HG03066 (cell line): ENCODE measurements at regions not wholly inside any gene's neighbourhood (a gene's known extent, or its start where the extent isn't known, plus 50 kb on each side); places are given as distances from the start of the nearest gene placed in this dataset.

ENCODE experiments used
- ATAC-seq: cut with Tn5 transposase; IDR thresholded peaks from one replicate; pipeline ENCODE4 v1.9.1; 2021; ENCODE audit warnings: low read depth; ENCODE audit not compliant: unreplicated experiment

- no peak for ATAC-seq
Observed at GRCh38 chr2:221308507-221309066, 263.5 kb downstream of the EPHA4 start.

GRCh38 chr2:221309892-221310583 is 262.1 kb downstream of the EPHA4 start:
- ATAC-seq, result no peak

- no peak for ATAC-seq
Observed at GRCh38 chr2:221310730-221311129, 261.4 kb downstream of the EPHA4 start.

DNA sequence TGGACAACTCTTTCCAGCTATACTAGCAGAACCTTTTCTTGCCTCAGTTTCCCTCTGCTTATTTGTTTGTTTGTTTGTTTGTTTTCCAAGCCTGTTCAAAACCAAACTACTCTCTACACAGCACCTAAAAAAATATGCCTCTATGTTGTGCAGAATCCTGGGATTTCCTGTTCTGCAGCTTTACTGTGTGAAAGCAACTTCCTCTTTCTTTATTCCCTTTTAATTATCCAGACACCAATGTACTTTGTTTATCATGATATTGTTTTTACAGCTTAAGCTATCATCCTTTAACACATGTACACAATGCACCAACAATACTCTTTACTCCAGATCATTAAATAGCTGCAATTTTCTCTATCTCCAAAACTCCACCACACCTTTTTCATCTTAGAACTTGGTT is 259.5 kb downstream of the EPHA4 start:
- ATAC-seq, result no peak

DNA sequence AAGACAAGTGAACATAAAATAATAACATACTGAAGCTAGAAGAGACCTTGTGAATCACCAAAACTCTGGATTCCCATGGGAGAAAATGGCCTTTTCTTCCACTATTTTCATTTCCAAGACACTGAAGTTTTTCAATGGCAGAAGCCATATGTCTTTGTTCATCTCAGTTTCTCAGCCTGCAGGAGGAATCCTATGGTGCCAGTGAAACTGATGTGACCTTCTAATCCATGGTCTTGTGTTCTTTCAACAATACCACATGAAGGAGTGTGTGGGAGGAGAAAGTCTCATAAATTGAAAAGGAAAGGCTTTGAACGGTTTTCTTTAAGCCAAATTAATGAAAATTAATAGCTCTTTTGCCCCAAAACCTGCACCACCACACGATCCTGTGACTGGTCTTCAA is 257.3 kb downstream of the EPHA4 start:
- no peak for ATAC-seq

GRCh38 chr2:221318376-221319130 is 253.6 kb downstream of the EPHA4 start:
- no peak for ATAC-seq

DNA sequence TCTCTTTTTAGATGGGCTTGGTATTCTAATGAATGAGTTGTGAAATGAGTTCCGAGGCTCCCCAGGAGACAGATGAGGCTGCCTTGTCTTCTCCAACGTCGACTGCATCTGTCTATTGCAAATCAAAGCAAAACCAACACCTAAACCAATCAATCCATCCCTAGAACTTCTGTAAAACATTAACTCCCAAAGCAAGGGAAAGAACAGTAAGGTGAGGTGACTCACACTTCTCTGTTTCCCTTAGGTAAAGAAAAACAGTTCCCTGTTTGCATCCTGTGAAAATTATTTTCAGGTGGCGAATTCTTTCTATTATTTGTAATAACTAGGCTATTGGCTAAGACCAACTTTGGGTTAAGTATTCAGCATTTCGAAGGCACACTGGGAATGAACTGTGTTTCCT is 249.4 kb downstream of the EPHA4 start:
- no peak for ATAC-seq

GRCh38 chr2:221323513-221323912 is 248.6 kb downstream of the EPHA4 start:
- no peak for ATAC-seq

DNA sequence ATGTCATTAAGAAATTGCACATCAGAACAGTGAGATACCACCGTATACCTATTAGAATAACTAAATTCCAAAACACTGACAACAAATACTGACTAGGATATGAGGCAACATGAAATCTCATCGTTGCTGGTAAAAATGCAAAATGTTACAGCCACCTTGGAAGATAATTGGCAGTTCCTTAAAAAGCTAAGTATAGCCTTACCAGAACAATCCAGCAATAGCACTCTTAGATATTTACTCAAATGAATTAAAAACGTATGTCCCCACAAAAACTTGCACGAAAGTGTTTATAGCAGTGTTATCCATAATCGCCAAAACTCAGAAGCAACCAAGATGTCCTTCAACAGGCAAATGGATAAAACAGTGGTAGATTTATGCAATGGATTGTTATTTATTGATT is 241.7 kb downstream of the EPHA4 start:
- ATAC-seq, result no peak

GRCh38 chr2:221334481-221335218 is 237.5 kb downstream of the EPHA4 start:
- no peak for ATAC-seq

GRCh38 chr2:221335219-221335752 is 236.8 kb downstream of the EPHA4 start:
- ATAC-seq, result no peak

DNA sequence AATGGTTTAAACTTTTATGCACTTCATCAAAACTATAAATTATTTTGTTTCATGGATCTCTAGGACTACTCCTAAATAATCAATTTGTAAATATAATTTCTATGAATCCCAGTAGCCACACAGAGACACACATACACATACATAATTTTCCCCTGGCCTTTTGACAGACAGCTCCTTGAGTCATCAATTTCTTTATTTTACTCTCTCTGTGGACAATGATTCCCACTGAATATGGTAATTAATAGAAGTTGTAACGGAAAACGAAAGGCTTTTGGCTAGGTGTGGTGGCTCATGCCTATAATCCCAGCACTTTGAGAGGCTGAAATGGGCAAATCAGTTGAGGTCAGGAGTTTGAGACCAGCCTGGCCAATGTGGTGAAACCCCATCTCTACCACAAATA is 235.1 kb downstream of the EPHA4 start:
- no peak for ATAC-seq

GRCh38 chr2:221337957-221338685 is 234.0 kb downstream of the EPHA4 start:
- no peak for ATAC-seq

DNA sequence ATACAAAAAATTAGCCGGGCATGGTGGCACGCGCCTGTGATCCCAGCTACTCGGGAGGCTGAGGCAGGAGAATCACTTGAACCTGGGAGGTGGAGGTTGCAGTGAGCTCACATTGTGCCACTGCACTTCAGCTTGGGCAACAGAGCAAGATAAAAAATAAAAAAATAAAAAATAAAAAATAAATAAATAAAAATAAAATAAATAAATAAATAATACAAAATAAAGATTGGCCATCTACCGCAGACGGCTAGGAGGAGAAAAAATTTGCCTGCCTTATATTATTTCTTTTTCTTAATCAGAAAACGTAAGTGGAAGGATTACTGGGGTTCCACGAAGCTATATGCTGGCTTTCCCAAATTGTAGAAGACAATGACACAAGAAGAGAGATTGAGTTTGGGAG is 229.7 kb downstream of the EPHA4 start:
- ATAC-seq, result no peak

DNA sequence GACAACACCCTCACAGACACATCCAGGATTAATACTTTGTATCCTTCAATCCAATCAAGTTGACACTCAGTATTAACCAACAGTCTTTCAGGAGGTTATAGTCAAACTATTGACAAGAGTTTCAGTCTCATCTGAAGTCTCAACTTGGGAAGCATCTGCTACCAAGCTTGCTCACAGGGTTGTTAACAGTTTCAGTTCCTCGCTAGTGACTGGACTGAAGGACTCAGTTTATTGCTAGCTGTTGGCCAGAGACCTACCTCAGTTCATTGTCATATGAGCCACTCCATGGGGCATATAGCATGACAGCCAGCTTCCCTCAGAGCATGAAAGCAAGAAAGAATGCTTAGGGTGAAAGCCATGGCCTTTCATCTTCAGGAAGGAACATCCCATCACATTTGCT is 228.6 kb downstream of the EPHA4 start:
- no peak for ATAC-seq

DNA sequence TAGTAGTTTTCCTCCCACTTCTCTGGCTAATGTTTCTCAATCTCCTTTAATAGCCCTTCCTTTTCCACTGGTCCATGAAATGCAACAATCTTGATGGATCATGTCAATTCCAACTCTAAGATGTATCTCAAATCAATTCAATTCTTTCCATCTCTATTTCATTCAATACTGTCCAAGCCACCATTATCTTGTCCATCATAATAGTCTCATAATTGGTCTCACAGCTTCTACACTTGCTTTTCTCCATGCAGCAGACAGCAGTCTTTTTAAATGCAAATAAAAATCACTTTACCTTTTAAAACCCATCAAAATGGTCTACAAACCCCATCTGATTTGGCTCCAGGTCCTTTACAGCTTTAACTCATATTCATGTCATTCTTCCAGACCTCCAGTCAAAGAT is 226.6 kb downstream of the EPHA4 start:
- no peak for ATAC-seq

DNA sequence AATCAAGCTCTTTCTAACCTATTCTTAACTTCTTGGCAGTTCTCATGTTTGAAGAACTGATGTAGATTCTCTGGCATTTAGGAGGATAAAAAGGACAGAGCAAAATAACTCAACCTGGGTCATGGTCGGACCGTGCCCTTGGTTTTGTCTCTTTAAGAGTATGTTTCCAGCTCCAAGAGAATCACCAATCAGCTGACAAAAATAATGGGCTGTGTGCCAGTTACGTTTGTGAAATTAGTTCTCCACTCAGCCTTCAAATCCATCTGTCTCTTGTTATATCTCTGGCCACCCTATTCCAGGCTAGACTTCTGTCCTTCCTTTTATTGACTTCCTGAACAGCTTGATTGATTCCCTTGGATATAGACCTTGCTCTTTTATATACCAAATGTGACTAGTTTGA is 225.7 kb downstream of the EPHA4 start:
- no peak for ATAC-seq

DNA sequence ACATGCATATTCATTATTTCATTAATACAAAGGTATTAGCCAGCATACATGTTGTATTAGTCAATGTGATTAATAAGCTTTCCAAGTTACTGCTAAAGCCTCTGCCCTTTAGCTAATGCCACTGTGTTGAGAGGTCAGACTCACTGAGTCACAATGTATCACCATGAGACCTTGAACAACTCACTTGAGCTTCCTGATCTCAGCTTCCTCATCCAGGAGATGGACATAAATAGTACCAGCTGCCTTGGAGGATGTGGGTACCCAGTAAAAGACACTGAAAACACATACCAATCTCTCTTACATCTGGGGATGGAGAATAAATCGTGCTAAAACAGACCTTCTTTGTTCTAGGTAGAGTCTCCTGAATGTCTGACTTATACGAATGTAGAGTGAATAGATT is 224.6 kb downstream of the EPHA4 start:
- ATAC-seq, result no peak

DNA sequence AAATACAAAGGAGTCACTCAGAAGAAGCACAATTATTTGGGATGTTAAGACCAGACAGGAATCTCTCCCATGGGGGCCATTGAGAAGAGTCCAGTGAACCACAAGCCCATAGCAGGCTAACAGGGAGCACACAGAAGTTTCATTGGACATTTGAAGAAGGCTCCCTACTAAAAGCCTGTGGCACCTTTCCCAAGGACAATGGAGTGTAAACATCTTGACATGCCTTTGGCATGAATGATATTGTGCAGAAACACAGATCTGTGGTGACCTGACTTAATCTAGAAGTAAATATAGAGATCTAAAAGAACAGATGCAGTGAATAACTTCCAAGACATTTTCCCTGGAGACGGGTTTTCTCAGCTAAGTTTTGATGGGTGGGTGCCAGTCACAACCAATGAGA is 221.5 kb downstream of the EPHA4 start:
- no peak for ATAC-seq

GRCh38 chr2:221353201-221353600 is 218.9 kb downstream of the EPHA4 start:
- ATAC-seq, result no peak
